ENCODE measurements at regions not wholly inside any gene's neighbourhood (a gene's known extent, or its start where the extent isn't known, plus 50 kb on each side); places are given as distances from the start of the nearest gene placed in this dataset.

- Histone ChIP-seq H3K79me2 (ENCODE audit: control insufficient read depth, insufficient read depth, low read length) (no peaks in the 10 kb centered on the region), H3K4me2 (ENCODE audit: control insufficient read depth, insufficient read depth) (no peak overlapping the region), H3K4me1 (ENCODE audit: control insufficient read depth, insufficient read depth, low read length) (no peaks in the 10 kb centered on the region), H3K9ac (ENCODE audit: control insufficient read depth, insufficient read depth, low read length) (no peak overlapping the region), H3K27me3 (replicated peaks in 1 of 2; ENCODE audit: control insufficient read depth in 2 of 2, insufficient read depth in 2 of 2, low read length in 1 of 2) (no peaks in the 10 kb centered on the region), H3K4me3 (no peak overlapping the region), H3K27ac (ENCODE audit: control insufficient read depth, insufficient read depth) (no peak overlapping the region), H4K20me1 (ENCODE audit: control insufficient read depth, insufficient read depth) (no peaks in the 10 kb centered on the region), H2AFZ (ENCODE audit: control insufficient read depth, low read depth, low read length) (no peak overlapping the region), H3K9me3 (replicated peaks; ENCODE audit: control insufficient read depth, insufficient read depth, low read length) (no peaks in the 10 kb centered on the region), H3K36me3 (ENCODE audit: control insufficient read depth in 2 of 2, insufficient read depth in 2 of 2, low read length in 1 of 2) (no peaks in the 10 kb centered on the region)
- RAD21 ChIA-PET (ENCODE audit: unreplicated experiment), result no interaction called here
- WGBS (ENCODE audit: insufficient coverage, insufficient replicate concordance, low lambda C conversion rate, missing lambda C conversion rate), result 47% methylated on average over 3 of the region's 3 CpGs
- CTCF ChIA-PET, result no interaction called here
- intact Hi-C loops (cut with micrococcal nuclease; ENCODE audit: unreplicated experiment) (no loop called here), in situ Hi-C loops (cut with MboI) (no loop called here)
- ATAC-seq (no peak), DNase-seq (ENCODE audit: low read depth, low spot score) (no peak), FAIRE-seq (no peak)
- POLR2A ChIA-PET, result no interaction called here
- SMC1A ChIA-PET (ENCODE audit: uncharacterized antibody, unreplicated experiment), result no interaction called here
- BruUV-seq (replicated peaks), result no TSS peak
- TF ChIP-seq ZNF207 (IDR thresholded peaks at IDR 0.05; ENCODE audit: borderline replicate concordance) (no peak), MTA2 (IDR thresholded peaks at IDR 0.05; ENCODE audit: low read depth) (no peak), RUNX3 (IDR thresholded peaks at IDR 0.05; ENCODE audit: low read length) (no peak), SIN3A (IDR thresholded peaks at IDR 0.05; ENCODE audit: low read depth, low read length) (no peak), CBFB (IDR thresholded peaks at IDR 0.05; ENCODE audit: low read depth) (no peak), SMAD1 (IDR thresholded peaks at IDR 0.05; ENCODE audit: low read depth, partially characterized antibody) (no peak), REST (IDR thresholded peaks at IDR 0.05; ENCODE audit: low read depth, low read length) (no peak), MAX (IDR thresholded peaks at IDR 0.05; ENCODE audit: low read depth, low read length) (no peak), EED (IDR thresholded peaks at IDR 0.05; ENCODE audit: low read depth) (no peak), TAF1 (IDR thresholded peaks at IDR 0.05; ENCODE audit: borderline replicate concordance, low read depth, low read length) (no peak), CREB1 (IDR thresholded peaks at IDR 0.05; ENCODE audit: low read depth) (no peak), MLLT1 (IDR thresholded peaks at IDR 0.05) (no peak), BCL3 (IDR thresholded peaks at IDR 0.05; ENCODE audit: borderline replicate concordance, insufficient read depth, low read depth, low read length, poor library complexity, severe bottlenecking) (no peak), YY1 (IDR thresholded peaks at IDR 0.05; ENCODE audit: low read depth, low read length) (no peak), HDAC2 (IDR thresholded peaks at IDR 0.05) (no peak), ZNF592 (IDR thresholded peaks at IDR 0.05) (no peak)
Measured at GRCh38 chr6:51415501-51415900, 596.8 kb downstream of the TFAP2B start.

Data from GM12878 (cell line).